HepG2 (cell line): ENCODE measurements at regions not wholly inside any gene's neighbourhood (a gene's known extent, or its start where the extent isn't known, plus 50 kb on each side); places are given as distances from the start of the nearest gene placed in this dataset.
"Not testable (repeated sequence)": the region's sequence is repeated elsewhere in the genome, so short reads cannot be mapped to it uniquely, and the experiment has no call there.

Experiments
- ATAC-seq: fragments of 200-7000 bp; cut with Tn5 transposase; 3 replicates; pipeline ENCODE4 v1.9.1; 2020; ENCODE audit warnings: mild to moderate bottlenecking, moderate library complexity
- BruUV-seq: library from RNA; stranded (reverse); fragments of 400-500 nt; replicated peaks from 2 replicates; lab custom pipeline; 2021; lab: Mats Ljungman, UMichigan
- CTCF ChIA-PET: fragments of 300-600 bp; formaldehyde crosslinking; extraction: SDS; loops from one replicate; lab custom pipeline; 2021; ENCODE audit warnings: low total read pairs, inconsistent platforms, low intra/inter-chr PET ratio; lab: Yijun Ruan, JAX
- POLR2A ChIA-PET: fragments of 350-600 bp; sonication (Branson Sonifier 250); formaldehyde crosslinking; loops from one replicate; lab custom pipeline; 2020; ENCODE audit warnings: antibody characterized with exemption, inconsistent platforms; lab: Yijun Ruan, JAX
- DNase-seq: peaks from one replicate; pipeline ENCODE4 v3.0.0-alpha.2; 2015; ENCODE audit warnings: low spot score
- FAIRE-seq: peaks from 3 replicates; lab custom pipeline; 2011; peaks lifted over from hg19 to GRCh38; lab: Jason Lieb, UNC
- H2AFZ ChIP-seq: one replicate; pipeline ENCODE4 v1.6.1; 2011; ENCODE audit warnings: low read length, inconsistent platforms
- H3K27ac ChIP-seq: fragments of 300-600 bp; 3 replicates; pipeline ENCODE4 v1.8.0; 2011; ENCODE audit warnings: mixed run types, mild to moderate bottlenecking, mixed read lengths, low read length, inconsistent platforms; ENCODE audit not compliant: insufficient read depth; ENCODE audit errors: extremely low read length
- H3K27me3 ChIP-seq, 2 experiments: fragments of 200-600 bp in 1 of 2; 2 replicates in 1 of 2; 3 replicates in 1 of 2; pipeline versions ENCODE4 v1.6.0 to v1.8.0; 2011; ENCODE audit warnings: low read length in 2 of 2, mild to moderate bottlenecking in 2 of 2, moderate library complexity in 2 of 2, inconsistent platforms in 1 of 2; ENCODE audit not compliant: insufficient read depth in 2 of 2, control insufficient read depth in 1 of 2
- H3K36me3 ChIP-seq, 2 experiments: fragments of 200-600 bp in 1 of 2; replicated peaks in 1 of 2; 2 replicates in 1 of 2; 3 replicates in 1 of 2; pipeline versions ENCODE4 v1.5.1 to v1.8.0; 2011; ENCODE audit warnings: low read length in 2 of 2, inconsistent platforms in 1 of 2; ENCODE audit not compliant: insufficient read depth in 2 of 2, control insufficient read depth in 1 of 2
- H3K4me1 ChIP-seq: 2 replicates; pipeline ENCODE4 v1.5.1; 2012; ENCODE audit warnings: low read length, inconsistent platforms; ENCODE audit not compliant: insufficient read depth
- H3K4me2 ChIP-seq: 2 replicates; pipeline ENCODE4 v1.6.0; 2011; ENCODE audit warnings: low read depth, low read length, inconsistent platforms
- H3K4me3 ChIP-seq, 3 experiments: fragments of 200-600 bp in 1 of 3; sonication (generic), shearing (Covaris generic) in 1 of 3; replicated peaks in 1 of 3; 2 replicates each; pipeline ENCODE4 v1.5.1; 2011 to 2016; ENCODE audit warnings: low read length in 3 of 3, inconsistent platforms in 2 of 3, low read depth in 2 of 3, mild to moderate bottlenecking in 2 of 3, control low read depth in 1 of 3, mixed read lengths in 1 of 3; ENCODE audit not compliant: insufficient read depth in 1 of 3
- H3K79me2 ChIP-seq: one replicate; pipeline ENCODE4 v1.6.1; 2011; ENCODE audit warnings: low read length, inconsistent platforms; ENCODE audit not compliant: insufficient read depth
- H3K9ac ChIP-seq: 2 replicates; pipeline ENCODE4 v1.6.0; 2011; ENCODE audit warnings: mild to moderate bottlenecking, low read depth, low read length, inconsistent platforms; ENCODE audit not compliant: insufficient read depth
- H3K9me3 ChIP-seq: 2 replicates; pipeline ENCODE4 v1.5.1; 2012; ENCODE audit warnings: mild to moderate bottlenecking, low read length
- H4K20me1 ChIP-seq: 2 replicates; pipeline ENCODE4 v1.6.0; 2011; ENCODE audit warnings: inconsistent platforms, mild to moderate bottlenecking, low read length, moderate library complexity; ENCODE audit not compliant: insufficient read depth
- CREB1 ChIP-seq, 2 experiments: fragments of 450-650 bp in 1 of 2; IDR thresholded peaks; 2 replicates each; pipeline ENCODE4 v1.6.1; 2016 to 2017; ENCODE audit warnings: control low read depth in 1 of 2, mild to moderate bottlenecking in 1 of 2, missing compliant biosample characterization in 1 of 2, missing genetic modification characterization in 1 of 2
- FOXK2 ChIP-seq: fragments of 450-650 bp; IDR thresholded peaks from 2 replicates; pipeline ENCODE4 v1.6.1; 2016
- PHB2 ChIP-seq: fragments of 450-650 bp; IDR thresholded peaks from 2 replicates; pipeline ENCODE4 v1.6.1; 2018; ENCODE audit not compliant: partially characterized antibody
- ZNF282 ChIP-seq: fragments of 450-650 bp; IDR thresholded peaks from 2 replicates; pipeline ENCODE4 v1.6.1; 2018; ENCODE audit not compliant: partially characterized antibody
- ZNF615 ChIP-seq: sonication (generic); formaldehyde crosslinking; IDR thresholded peaks from 2 replicates; pipeline ENCODE4 v1.5.0; 2020; ENCODE audit warnings: mild to moderate bottlenecking, missing genetic modification reagents, borderline replicate concordance
- ZSCAN29 ChIP-seq: sonication (generic); formaldehyde crosslinking; conservative IDR thresholded peaks from 2 replicates; pipeline ENCODE4 v1.4.0; 2020; ENCODE audit warnings: mild to moderate bottlenecking, missing genetic modification reagents
- WGBS: methylation state at CpG from one replicate; pipeline ENCODE4 v1.1.6; 2017; ENCODE audit warnings: low lambda C conversion rate; 5-methylcytosine and 5-hydroxymethylcytosine counted together
- in situ Hi-C: cut with HindIII; loops from 2 replicates; pipeline ENCODE4 v1.10.0; 2017; ENCODE audit warnings: low pct_unique_long_range_greater_than_20kb; ENCODE audit not compliant: extremely low pct_ligation_motif_present
- intact Hi-C: fragments of 100-400 bp; cut with micrococcal nuclease; formaldehyde crosslinking; loops from one replicate; pipeline ENCODE4 v1.10.0; 2022; ENCODE audit not compliant: unreplicated experiment
- TF ChIP-seq, protein P1 (sequence below): sonication (generic); formaldehyde crosslinking; IDR thresholded peaks from 2 replicates; pipeline ENCODE4 v1.5.0; 2020; ENCODE audit warnings: missing genetic modification reagents, mild to moderate bottlenecking, borderline replicate concordance
- TF ChIP-seq, protein P2 (sequence below): sonication (generic); formaldehyde crosslinking; IDR thresholded peaks from 2 replicates; pipeline ENCODE4 v1.4.0; 2020; ENCODE audit warnings: missing genetic modification reagents

DNA sequence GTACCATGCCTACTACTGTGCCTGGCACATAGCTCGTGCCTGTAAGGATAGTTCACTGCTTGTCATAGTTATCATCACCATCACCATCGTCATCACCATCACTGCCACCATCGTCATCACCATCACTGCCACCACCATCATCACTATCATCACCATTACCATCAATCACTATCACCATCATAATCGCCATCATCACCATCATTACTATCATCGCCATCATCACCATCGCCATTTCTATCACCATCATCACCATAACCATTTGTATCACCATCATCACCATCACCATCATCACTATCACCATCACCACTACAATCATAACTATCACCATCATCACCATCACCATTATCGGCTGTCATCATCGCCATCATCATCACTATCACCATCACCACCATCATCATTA is 107.1 kb downstream of the TUBA3C start (continued):
- TF ChIP-seq, protein P1, sequence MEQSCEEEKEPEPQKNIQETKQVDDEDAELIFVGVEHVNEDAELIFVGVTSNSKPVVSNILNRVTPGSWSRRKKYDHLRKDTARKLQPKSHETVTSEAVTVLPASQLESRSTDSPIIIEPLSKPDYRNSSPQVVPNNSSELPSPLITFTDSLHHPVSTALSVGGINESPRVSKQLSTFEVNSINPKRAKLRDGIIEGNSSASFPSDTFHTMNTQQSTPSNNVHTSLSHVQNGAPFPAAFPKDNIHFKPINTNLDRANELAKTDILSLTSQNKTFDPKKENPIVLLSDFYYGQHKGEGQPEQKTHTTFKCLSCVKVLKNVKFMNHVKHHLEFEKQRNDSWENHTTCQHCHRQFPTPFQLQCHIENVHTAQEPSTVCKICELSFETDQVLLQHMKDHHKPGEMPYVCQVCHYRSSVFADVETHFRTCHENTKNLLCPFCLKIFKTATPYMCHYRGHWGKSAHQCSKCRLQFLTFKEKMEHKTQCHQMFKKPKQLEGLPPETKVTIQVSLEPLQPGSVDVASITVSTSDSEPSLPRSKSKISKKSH (CRISPR knock-in tag) = no peak
- no peak for TF ChIP-seq ZSCAN29 (CRISPR knock-in tag)
- TF ChIP-seq CREB1 (IDR thresholded peaks at IDR 0.05) = peak; percentile 96
- no peak for TF ChIP-seq CREB1 (CRISPR knock-in tag; IDR thresholded peaks at IDR 0.05)
- TF ChIP-seq ZNF615 = no peak
- TF ChIP-seq PHB2 = peak; percentile 32
- no peak for TF ChIP-seq ZNF282
- TF ChIP-seq, protein P2, sequence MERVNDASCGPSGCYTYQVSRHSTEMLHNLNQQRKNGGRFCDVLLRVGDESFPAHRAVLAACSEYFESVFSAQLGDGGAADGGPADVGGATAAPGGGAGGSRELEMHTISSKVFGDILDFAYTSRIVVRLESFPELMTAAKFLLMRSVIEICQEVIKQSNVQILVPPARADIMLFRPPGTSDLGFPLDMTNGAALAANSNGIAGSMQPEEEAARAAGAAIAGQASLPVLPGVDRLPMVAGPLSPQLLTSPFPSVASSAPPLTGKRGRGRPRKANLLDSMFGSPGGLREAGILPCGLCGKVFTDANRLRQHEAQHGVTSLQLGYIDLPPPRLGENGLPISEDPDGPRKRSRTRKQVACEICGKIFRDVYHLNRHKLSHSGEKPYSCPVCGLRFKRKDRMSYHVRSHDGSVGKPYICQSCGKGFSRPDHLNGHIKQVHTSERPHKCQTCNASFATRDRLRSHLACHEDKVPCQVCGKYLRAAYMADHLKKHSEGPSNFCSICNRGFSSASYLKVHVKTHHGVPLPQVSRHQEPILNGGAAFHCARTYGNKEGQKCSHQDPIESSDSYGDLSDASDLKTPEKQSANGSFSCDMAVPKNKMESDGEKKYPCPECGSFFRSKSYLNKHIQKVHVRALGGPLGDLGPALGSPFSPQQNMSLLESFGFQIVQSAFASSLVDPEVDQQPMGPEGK (CRISPR knock-in tag) = no peak
- peak; percentile 7; the same call in 1 of the 2 replicates for TF ChIP-seq FOXK2
- TF ChIP-seq, all 625 proteins: peak for 3

DNA sequence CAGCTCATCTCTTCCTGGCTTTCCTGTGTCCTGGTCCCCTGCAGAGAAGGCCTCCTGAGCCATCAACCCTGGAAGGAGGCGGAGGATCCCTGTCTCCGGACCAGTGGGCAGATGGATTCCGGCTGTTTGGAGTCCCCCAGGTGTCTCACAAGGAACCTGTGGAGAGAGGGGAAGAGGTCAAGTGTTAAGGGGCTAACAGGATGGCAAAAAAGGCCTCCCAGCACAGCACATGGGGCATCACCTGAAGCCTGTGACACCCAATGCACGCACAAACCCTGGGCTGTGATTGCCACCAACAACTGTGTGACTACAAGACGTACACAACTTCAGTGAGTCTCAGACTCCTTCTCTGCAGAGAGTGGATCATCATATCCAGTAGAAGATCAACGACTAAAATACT is 107.5 kb downstream of the TUBA3C start:
- DNase-seq, H2AFZ ChIP-seq, ATAC-seq, H4K20me1 ChIP-seq, H3K79me2 ChIP-seq, H3K36me3 ChIP-seq, BruUV-seq, H3K27me3 ChIP-seq, H3K4me1 ChIP-seq, intact Hi-C loops, H3K4me3 ChIP-seq, in situ Hi-C loops, H3K9ac ChIP-seq, CTCF ChIA-PET, H3K27ac ChIP-seq, FAIRE-seq, H3K4me2 ChIP-seq, POLR2A ChIA-PET: not testable (repeated sequence)
- WGBS = 25% methylated on average over 6 of the region's 6 CpGs
- peaks cover 16% of the 10 kb centered on the region; the same call in 1 of the 2 replicates for H3K9me3 ChIP-seq

DNA sequence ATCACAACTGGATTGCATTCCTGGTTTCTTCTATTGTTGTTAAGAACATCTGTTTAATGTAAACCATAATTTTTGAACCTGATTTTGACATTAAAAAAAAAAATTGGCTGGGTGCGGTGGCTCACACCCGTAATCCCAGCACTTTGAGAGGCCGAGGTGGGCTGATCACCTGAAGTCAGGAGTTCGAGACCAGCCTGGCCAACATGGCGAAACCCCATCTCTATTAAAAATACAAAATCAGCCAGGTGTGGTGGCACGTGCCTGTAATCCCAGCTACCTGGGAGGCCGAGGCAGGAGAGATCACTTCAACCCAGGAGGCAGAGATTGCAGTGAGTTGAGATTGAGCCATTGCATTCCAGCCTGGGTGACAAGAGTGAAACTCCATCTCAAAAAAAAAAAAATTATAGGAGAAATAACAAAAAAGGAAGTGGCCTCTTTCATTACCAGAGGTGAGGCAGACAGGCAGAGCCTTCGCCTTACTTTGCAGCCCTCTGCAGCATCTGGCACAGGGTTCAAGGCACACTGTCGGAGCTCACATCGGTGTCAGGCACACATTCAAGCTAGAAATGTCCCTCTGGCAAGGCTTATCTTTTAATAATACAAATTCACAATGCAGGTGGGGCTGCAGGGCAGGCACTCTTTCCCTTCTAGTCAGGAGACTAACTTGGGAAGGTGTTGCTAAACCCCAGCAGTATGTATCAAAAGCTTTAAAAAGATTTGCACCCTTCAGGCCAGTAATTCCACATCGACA is 108.5 kb downstream of the TUBA3C start:
- H3K4me1 ChIP-seq, H3K36me3 ChIP-seq, H3K4me3 ChIP-seq, POLR2A ChIA-PET, ATAC-seq, H3K79me2 ChIP-seq, H3K27me3 ChIP-seq, in situ Hi-C loops, H4K20me1 ChIP-seq, H3K4me2 ChIP-seq, BruUV-seq, FAIRE-seq, DNase-seq, H2AFZ ChIP-seq, H3K9ac ChIP-seq, intact Hi-C loops, CTCF ChIA-PET, H3K27ac ChIP-seq: not testable (repeated sequence)
- H3K9me3 ChIP-seq = peaks cover 24% of the 10 kb centered on the region
- 19% methylated on average over 11 of the region's 11 CpGs for WGBS
